HG03469 (cell line): ENCODE measurements at regions not wholly inside any gene's neighbourhood (a gene's known extent, or its start where the extent isn't known, plus 50 kb on each side); places are given as distances from the start of the nearest gene placed in this dataset.
"Not testable (repeated sequence)": the region's sequence is repeated elsewhere in the genome, so short reads cannot be mapped to it uniquely, and the experiment has no call there.

Experiments
- ATAC-seq: cut with Tn5 transposase; IDR thresholded peaks from one replicate; pipeline ENCODE4 v1.9.1; 2021; ENCODE audit warnings: mild to moderate bottlenecking, moderate library complexity, moderate number of reproducible peaks; ENCODE audit not compliant: unreplicated experiment

DNA sequence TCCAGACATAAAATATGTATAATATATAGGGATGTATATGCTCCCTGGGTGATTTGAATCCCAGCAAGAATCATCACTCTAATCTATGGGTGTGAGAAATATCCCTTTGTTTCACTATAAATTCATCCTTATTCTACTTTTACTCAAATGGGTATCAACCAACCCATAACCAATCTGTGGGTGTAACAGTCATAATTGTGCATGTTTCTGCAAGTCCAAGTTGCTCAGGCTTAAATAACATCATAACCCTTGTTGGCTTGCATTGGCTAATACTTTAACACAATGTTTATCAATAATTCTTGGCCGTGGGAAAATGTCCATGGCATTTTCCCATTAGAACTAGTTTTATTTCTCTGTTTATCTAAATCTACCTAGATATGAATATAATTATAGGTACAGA is 530.5 kb upstream of the TLE4 start:
- ATAC-seq = no peak

- no peak for ATAC-seq
Observed at GRCh38 chr9:79043916-79044315, 527.8 kb upstream of the TLE4 start.

DNA sequence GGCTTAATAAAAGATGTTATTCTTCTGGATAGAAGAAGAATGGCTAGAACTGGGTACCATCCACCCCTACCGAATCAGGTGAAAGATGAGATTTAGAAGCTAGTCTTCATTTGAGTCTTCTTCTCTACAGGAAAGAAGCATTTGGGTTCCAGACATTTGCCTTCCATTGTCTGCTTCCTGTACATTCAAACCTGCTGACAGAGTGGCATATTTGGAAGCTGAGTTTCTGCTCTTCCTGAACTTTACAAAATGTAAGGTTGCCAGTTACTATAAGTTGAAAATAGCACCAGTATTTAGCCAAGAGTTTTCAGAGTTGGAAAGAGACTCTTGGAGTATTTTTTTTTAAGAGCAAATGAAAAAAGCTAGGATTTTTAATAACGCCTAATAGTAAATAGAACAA is 525.4 kb upstream of the TLE4 start:
- ATAC-seq = no peak

- no peak for ATAC-seq
Observed at GRCh38 chr9:79049371-79049770, 522.4 kb upstream of the TLE4 start.

- peak; percentile 62 for ATAC-seq
Observed at GRCh38 chr9:79053598-79053997, 518.2 kb upstream of the TLE4 start.

- no peak for ATAC-seq
Observed at GRCh38 chr9:79054500-79054899, 517.3 kb upstream of the TLE4 start.

DNA sequence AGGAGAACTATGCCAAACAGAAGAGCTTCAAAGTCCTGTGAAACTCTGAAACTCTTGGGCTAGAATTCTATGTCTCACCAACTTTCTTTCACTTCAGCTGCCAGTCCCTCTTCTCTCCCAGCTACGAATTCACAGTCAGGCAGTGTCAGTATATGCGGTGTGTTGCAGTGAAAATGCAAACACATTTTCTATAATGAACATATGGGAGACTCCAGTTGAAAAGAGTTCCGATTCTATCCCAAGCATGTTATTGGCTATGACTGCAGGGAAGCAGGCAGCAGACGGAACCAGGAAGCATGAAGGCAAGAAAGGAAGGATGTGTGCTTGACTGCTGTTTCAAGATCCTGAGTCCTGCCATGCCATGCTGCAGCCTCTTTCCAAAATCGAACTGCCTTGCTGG is 515.7 kb upstream of the TLE4 start:
- no peak for ATAC-seq

- ATAC-seq = no peak
Observed at GRCh38 chr9:79057576-79057975, 514.2 kb upstream of the TLE4 start.

GRCh38 chr9:79060766-79061165 is 511.0 kb upstream of the TLE4 start:
- no peak for ATAC-seq

DNA sequence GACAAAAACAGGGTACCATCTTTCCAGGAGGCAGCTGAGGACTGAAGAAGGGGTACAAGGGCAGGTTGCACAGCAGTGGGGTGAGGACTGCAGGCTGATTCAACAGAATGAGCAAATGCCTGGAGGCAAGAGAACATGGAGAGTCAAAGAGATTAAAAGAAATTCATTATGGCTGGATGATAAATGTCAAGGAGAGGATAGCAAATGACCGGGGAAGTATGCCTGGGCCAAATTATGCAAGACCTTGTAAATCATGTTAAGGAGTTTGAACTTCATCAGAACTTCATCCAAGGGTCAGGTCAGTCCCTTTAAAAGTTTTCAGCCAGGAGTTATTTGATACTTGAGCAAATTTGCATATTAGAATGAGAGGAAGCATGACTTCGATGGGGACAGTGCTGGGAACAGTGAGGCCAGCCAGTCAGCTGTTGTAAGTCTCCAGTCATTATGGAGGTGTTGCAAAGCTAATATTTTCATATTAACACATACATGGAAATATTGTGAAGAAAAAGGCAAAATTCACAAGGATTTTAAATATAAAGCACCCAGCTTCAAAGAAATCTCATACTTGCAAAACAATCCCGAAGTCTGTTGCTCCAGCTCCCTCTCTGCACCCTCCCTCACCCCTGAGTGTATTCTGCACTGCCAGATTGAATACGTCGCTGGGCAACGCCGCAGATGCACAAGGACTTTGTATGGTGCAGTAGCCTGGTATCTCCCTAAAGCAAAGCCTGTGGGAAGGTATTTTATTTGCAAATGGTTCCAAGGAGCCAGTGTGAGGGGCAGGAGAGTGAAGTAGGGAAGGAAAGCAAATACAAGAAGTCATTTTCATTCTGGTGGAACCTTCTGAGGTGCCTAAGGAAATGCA is 509.8 kb upstream of the TLE4 start:
- no peak for ATAC-seq

DNA sequence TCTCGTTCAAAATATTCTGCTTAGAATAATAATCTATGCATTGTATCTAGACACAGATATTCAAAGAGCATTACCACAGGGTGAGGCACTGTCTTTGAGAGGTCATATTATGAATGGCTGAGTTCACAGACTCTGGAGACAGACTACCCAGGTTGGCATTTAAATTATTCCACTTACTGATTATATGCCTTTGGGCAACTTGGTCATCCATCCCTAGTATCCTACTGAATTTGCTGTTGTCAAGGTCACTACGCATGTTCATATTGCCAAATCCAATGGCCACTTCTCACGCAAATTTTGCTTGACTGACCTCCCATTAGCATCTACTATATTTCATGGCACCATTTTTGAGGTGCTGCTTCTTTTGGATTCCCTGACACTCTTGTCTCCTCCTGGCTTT is 498.6 kb upstream of the TLE4 start:
- no peak for ATAC-seq

- no peak for ATAC-seq
Observed at GRCh38 chr9:79080536-79080935, 491.2 kb upstream of the TLE4 start.

DNA sequence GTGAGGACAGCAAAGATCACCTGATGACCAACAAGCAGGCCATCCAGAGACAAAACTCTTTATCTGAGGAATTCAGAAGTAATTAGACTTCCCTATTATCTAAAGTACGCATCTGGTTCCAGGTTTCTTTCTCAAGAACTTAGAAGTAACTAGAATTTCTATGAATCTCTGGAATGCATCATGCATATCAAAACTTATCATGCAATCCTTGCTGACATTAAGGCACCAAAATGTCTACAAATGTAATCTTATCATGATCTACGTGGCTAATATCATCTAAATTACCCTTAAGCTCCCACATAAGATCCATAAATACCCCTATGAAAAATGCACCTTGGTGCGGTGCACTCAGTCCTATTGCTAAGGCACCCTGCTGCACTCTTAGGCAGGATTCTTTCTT is 488.1 kb upstream of the TLE4 start:
- no peak for ATAC-seq

DNA sequence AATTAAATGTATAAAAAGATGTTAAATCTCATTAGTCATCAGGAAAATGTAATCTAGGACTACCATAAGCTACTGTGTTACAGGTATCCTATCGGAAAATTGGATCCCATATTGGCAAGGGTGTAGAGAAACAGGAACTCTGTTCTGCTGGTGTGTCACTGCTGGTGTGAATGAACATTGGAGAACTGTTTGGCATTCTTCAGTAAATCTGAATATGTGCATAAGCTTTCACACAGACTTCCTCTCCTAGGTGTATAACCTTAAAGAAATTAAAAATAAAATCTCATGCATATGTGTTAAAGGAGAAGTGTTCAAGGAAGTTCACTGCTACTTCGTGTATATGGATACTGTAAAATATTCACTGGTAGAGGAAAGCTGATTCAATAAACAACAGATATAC is 484.6 kb upstream of the TLE4 start:
- ATAC-seq = no peak

DNA sequence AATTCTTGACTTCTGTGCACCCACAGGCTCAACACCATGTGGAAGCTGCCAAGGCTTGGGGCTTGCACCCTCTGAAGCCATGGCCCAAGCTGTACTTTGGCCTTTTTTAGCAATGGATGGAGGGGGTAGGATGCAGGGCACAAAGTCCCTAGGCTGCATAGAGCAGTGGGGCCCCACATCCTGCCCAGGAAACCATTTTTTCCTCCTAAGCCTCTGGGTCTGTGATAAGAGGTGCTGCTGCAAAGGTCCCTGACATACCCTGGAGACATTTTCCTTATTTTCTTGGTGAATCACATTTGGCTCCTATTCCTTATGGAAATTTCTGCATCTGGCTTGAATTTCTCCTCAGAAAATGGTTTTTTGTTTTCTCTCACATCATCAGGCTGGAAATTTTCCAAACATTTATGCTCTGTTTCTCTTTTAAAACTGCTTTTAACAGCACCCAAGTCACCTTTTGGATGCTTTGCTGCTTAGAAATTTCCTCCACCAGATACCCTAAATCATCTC is 482.7 kb upstream of the TLE4 start:
- no peak for ATAC-seq

GRCh38 chr9:79089851-79090250 is 481.9 kb upstream of the TLE4 start:
- not testable (repeated sequence) for ATAC-seq

GRCh38 chr9:79103257-79103656 is 468.5 kb upstream of the TLE4 start:
- ATAC-seq = not testable (repeated sequence)

GRCh38 chr9:79104216-79104615 is 467.5 kb upstream of the TLE4 start:
- no peak for ATAC-seq

DNA sequence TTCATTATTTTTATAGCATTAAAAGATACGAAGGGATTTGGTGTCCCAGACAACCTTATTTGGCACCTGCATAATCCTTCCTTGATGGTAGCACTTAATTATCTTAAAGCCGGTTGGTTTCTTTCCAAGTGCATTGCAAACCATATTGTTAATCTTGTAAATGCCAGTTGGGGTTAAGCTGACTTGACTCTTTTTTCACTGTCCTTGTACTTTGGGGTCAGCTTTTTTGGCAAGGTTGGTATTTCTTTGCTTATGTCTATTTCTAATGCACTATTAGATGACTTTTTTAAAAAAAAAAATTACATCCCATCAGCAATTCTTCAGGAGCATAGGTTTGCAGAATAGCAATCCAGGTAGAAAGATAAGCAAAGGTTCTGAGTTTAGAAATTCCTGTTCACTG is 466.8 kb upstream of the TLE4 start:
- no peak for ATAC-seq

DNA sequence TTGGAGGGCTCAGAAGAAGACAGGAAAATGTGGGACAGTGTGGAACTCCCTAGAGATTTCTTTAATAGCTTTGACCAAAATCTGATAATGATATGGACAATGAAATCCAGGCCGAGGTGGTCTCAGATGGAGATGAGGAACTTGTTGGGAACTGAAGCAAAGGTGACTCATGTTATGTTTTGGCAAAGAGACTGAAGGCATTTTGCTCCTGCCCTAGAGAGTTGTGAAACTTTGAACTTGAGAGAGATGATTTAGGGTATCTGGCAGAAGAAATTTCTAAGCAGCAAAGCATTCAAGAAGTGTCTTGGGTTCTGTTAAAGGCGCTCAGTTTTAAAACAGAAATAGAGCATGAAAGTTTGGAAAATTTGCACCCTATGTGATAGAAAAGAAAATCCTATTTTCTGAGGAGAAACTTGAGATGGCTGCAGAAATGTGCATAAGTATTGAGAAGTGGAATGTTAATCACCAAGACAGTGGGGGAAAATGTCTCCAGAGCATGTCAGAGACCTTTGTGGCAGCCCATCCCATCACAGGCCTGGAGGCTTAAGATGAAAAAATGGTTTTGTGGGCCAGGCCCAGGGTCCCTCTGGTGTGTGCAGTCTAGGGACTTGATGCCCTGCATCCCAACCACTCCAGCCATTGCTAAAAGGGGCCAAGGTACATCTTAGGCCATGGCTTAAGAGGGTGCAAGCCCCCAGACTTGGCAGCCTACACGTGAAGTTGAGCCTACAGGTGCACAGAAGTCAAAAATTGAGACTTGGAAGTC is 463.7 kb upstream of the TLE4 start:
- no peak for ATAC-seq

DNA sequence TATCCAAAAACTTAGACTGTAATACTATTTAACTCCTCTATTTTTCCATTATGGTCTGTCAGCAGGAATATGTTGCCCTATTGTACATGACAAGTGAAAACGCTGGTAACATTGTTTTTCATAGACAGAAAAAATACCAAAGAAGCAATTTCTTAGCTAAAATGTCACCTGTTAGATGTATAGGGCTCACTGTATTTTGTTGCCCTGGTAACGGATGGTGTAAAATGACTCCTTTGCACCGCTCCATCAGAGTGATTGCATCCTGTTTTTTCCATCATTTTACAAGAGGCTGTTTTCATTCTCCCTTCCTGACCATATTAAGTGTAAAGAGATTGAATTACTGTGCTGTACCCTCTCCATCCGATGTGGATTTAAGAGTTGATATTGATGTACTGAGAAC is 460.1 kb upstream of the TLE4 start:
- no peak for ATAC-seq

DNA sequence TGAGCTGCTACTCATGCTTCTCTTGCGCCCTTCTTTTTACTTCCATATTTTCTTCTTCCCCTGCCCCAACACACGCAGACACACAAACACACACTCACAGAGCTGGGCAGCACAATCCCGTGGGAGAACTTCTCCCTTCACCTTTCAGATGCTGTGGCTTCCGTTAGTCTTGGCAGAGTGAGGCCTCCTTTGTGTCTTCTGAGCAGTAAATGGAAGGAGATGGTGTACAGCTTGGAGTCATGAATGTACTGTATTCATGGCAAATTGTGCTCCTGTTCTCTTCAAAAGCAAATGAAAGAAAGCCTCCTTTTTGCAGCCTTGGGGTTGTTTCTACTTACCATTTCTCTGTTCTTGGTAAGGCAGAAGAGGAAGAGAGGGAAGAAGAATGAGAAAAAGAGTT is 456.6 kb upstream of the TLE4 start:
- no peak for ATAC-seq
